ENCODE measurements at regions not wholly inside any gene's neighbourhood (a gene's known extent, or its start where the extent isn't known, plus 50 kb on each side); places are given as distances from the start of the nearest gene placed in this dataset.

DNA sequence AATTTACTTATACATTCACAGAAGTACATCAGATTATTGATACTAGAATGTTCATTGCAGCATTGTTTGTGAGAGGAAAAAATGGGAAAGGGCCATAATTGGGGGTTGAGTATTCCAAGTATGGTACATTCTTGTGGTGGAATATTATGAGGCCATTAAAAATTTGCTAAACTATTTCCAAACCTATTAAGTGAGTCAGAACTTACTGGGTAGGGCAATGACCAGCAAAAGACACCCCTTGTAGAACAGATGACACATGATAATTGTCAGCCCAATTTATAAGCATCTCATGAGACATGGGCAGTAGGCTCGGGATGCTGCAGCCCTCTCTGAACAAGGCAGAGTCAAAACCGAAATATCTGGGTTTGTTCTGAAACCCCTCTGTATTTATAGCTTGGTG, 192.6 kb upstream of the IL12B start:
- TF ChIP-seq, protein P1, sequence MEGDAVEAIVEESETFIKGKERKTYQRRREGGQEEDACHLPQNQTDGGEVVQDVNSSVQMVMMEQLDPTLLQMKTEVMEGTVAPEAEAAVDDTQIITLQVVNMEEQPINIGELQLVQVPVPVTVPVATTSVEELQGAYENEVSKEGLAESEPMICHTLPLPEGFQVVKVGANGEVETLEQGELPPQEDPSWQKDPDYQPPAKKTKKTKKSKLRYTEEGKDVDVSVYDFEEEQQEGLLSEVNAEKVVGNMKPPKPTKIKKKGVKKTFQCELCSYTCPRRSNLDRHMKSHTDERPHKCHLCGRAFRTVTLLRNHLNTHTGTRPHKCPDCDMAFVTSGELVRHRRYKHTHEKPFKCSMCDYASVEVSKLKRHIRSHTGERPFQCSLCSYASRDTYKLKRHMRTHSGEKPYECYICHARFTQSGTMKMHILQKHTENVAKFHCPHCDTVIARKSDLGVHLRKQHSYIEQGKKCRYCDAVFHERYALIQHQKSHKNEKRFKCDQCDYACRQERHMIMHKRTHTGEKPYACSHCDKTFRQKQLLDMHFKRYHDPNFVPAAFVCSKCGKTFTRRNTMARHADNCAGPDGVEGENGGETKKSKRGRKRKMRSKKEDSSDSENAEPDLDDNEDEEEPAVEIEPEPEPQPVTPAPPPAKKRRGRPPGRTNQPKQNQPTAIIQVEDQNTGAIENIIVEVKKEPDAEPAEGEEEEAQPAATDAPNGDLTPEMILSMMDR (IDR thresholded peaks at IDR 0.05) = no peak
- no peak for TF ChIP-seq POLR2A (IDR thresholded peaks at IDR 0.05)
